Activated CD8-positive, alpha-beta memory T cell treated with anti-CD3 and anti-CD28 coated beads for 24 hours (primary cell): ENCODE measurements at regions not wholly inside any gene's neighbourhood (a gene's known extent, or its start where the extent isn't known, plus 50 kb on each side); places are given as distances from the start of the nearest gene placed in this dataset.
"Not testable (repeated sequence)": the region's sequence is repeated elsewhere in the genome, so short reads cannot be mapped to it uniquely, and the experiment has no call there.

Experiments
- DNase-seq: peaks from one replicate; pipeline ENCODE4 v3.0.0-alpha.2; 2020

- DNase-seq = not testable (repeated sequence)
These were observed 289.4 kb downstream of the CNTNAP3B start for GRCh38 chr9:41839786-41840185.

GRCh38 chr9:41838953-41839352 lies 290.3 kb downstream of the CNTNAP3B start:
- not testable (repeated sequence) for DNase-seq

GRCh38 chr9:41838562-41838851 lies 290.7 kb downstream of the CNTNAP3B start:
- not testable (repeated sequence) for DNase-seq

GRCh38 chr9:41837684-41838561 lies 291.3 kb downstream of the CNTNAP3B start:
- DNase-seq = not testable (repeated sequence)

- not testable (repeated sequence) for DNase-seq
These were observed 296.1 kb downstream of the CNTNAP3B start for GRCh38 chr9:41833108-41833507.

- DNase-seq = not testable (repeated sequence)
These were observed 304.5 kb downstream of the CNTNAP3B start for GRCh38 chr9:41824723-41825122.

- not testable (repeated sequence) for DNase-seq
These were observed 326.5 kb downstream of the CNTNAP3B start for GRCh38 chr9:41802706-41803105.

GRCh38 chr9:41798684-41799083 lies 330.5 kb downstream of the CNTNAP3B start:
- DNase-seq = not testable (repeated sequence)

- DNase-seq = not testable (repeated sequence)
These were observed 338.4 kb downstream of the CNTNAP3B start for GRCh38 chr9:41790719-41791363.

- DNase-seq = not testable (repeated sequence)
These were observed 339.2 kb downstream of the CNTNAP3B start for GRCh38 chr9:41790007-41790406.

GRCh38 chr9:41789387-41789786 lies 339.8 kb downstream of the CNTNAP3B start:
- not testable (repeated sequence) for DNase-seq

GRCh38 chr9:41787951-41788350 lies 341.3 kb downstream of the CNTNAP3B start:
- not testable (repeated sequence) for DNase-seq

GRCh38 chr9:41787270-41787669 lies 342.0 kb downstream of the CNTNAP3B start:
- DNase-seq = not testable (repeated sequence)

- not testable (repeated sequence) for DNase-seq
These were observed 345.2 kb downstream of the CNTNAP3B start for GRCh38 chr9:41784006-41784405.

- DNase-seq = not testable (repeated sequence)
These were observed 346.0 kb downstream of the CNTNAP3B start for GRCh38 chr9:41783070-41783810.

GRCh38 chr9:41781899-41782298 lies 347.3 kb downstream of the CNTNAP3B start:
- not testable (repeated sequence) for DNase-seq

GRCh38 chr9:41779897-41780406 lies 349.3 kb downstream of the CNTNAP3B start:
- DNase-seq = not testable (repeated sequence)

- DNase-seq = not testable (repeated sequence)
These were observed 350.0 kb downstream of the CNTNAP3B start for GRCh38 chr9:41779192-41779591.

GRCh38 chr9:41778535-41779071 lies 350.6 kb downstream of the CNTNAP3B start:
- not testable (repeated sequence) for DNase-seq

- DNase-seq = not testable (repeated sequence)
These were observed 351.7 kb downstream of the CNTNAP3B start for GRCh38 chr9:41777536-41777935.

GRCh38 chr9:41772541-41772940 lies 356.7 kb downstream of the CNTNAP3B start:
- not testable (repeated sequence) for DNase-seq

GRCh38 chr9:41771693-41772092 lies 357.5 kb downstream of the CNTNAP3B start:
- not testable (repeated sequence) for DNase-seq

GRCh38 chr9:41754822-41755221 lies 374.4 kb downstream of the CNTNAP3B start:
- not testable (repeated sequence) for DNase-seq
